ENCODE measurements at regions not wholly inside any gene's neighbourhood (a gene's known extent, or its start where the extent isn't known, plus 50 kb on each side); places are given as distances from the start of the nearest gene placed in this dataset.

- Histone ChIP-seq H4K20me1 (ENCODE audit: insufficient read depth) (no peaks in the 10 kb centered on the region), H3K27me3 (ENCODE audit: insufficient read depth) (no peaks in the 10 kb centered on the region), H3K4me1 (ENCODE audit: control insufficient read depth in 1 of 2, insufficient read depth in 2 of 2, low read depth in 1 of 2, low read length in 1 of 2) (peaks cover 0 to 9% of the 10 kb centered on the region in 2 experiments; a peak in 1 of 4 replicates), H2AFZ (ENCODE audit: low read depth) (no peak overlapping the region), H3K9me2 (no peaks in the 10 kb centered on the region), H3K9ac (no peak overlapping the region), H3K4me3 (ENCODE audit: low read depth in 2 of 2, low read length in 1 of 2) (no peak overlapping the region), H3K4me2 (no peak overlapping the region), H3K9me3 (no peaks in the 10 kb centered on the region), H3K36me3 (replicated peaks in 1 of 2; ENCODE audit: control insufficient read depth in 1 of 2, insufficient read depth in 2 of 2, low read length in 1 of 2) (no peaks in the 10 kb centered on the region), H3K27ac (ENCODE audit: low read depth in 2 of 2, low read length in 1 of 2) (no peak overlapping the region), H3F3A (replicated peaks; ENCODE audit: insufficient read depth) (no peaks in the 10 kb centered on the region), H3K79me2 (ENCODE audit: insufficient read depth) (no peaks in the 10 kb centered on the region)
- 42% methylated on average over 4 of the region's 4 CpGs for WGBS (ENCODE audit: low lambda C conversion rate)
- CTCF ChIA-PET: interaction anchor here (0.6 to 1.1 kb wide), 3 partner anchors 649 to 1352 kb away, joined by 3 read pairs; no protein-coding TSS in a partner anchor
- POLR2A ChIA-PET: interaction anchor here (1.0 kb wide), 1 partner anchor 80 kb away, joined by 3 read pairs; the partner anchor contains the start of gene BTG1
- DNase-seq: no peak
- TF ChIP-seq TCF12 (IDR thresholded peaks at IDR 0.05) (no peak), EP300 (IDR thresholded peaks at IDR 0.05; ENCODE audit: borderline replicate concordance in 1 of 2, low read depth in 1 of 2, low read length in 1 of 2) (no peak), RXRA (IDR thresholded peaks at IDR 0.05; ENCODE audit: borderline replicate concordance, low read depth) (no peak), GABPA (IDR thresholded peaks at IDR 0.05; ENCODE audit: low read depth) (no peak), RCOR1 (IDR thresholded peaks at IDR 0.05; ENCODE audit: low read length) (no peak), PBX3 (IDR thresholded peaks at IDR 0.05) (no peak), JUND (IDR thresholded peaks at IDR 0.05) (no peak), YY1 (IDR thresholded peaks at IDR 0.05; ENCODE audit: low read depth) (no peak), CHD2 (IDR thresholded peaks at IDR 0.05; ENCODE audit: low read length, partially characterized antibody) (no peak)
- TF ChIP-seq, protein P1, sequence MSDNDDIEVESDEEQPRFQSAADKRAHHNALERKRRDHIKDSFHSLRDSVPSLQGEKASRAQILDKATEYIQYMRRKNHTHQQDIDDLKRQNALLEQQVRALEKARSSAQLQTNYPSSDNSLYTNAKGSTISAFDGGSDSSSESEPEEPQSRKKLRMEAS (IDR thresholded peaks at IDR 0.05; ENCODE audit: low read depth): no peak
These were observed 80.5 kb upstream of the BTG1 start for GRCh38 chr12:92226071-92226661.

DNA sequence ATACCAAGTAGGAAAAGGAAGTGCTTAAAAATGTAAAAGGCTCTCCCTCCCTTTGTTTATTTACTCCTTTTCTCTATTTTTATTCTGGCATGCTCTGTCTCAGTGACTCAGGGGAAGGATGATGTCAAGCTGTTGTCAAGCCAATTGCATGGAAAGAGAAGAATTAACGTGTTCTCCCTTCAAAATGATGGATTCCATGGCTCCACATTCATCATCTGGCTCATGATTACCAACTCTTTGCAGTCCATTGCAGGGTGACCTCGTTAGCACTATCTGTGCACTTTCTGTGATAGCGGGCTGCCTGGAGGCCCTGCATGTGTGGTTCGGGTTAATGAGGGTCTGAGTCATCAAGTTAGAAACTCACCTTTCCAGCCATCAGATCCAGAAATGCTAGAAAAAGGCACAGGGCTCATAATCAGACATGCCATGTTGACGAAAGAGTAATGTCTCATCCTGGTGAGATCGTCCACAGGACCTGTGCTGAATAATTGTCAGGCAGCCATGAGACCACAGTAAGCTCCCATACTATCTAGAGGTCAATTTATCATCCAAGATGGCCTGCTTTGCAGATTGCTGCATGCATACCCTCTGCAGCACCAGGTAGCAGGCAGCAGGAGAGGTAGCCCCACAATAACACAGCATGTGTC lies 79.2 kb upstream of the BTG1 start:
- peak; percentile 26 for DNase-seq

More for the DNA sequence above, 79.2 kb upstream of the BTG1 start:
- Histone ChIP-seq H3K27ac (ENCODE audit: low read depth in 2 of 2, low read length in 1 of 2) (peak overlapping the region in 1 of 2 experiments; percentile 43; a peak in 1 of 4 replicates), H3K9me2 (no peaks in the 10 kb centered on the region), H3K9ac (no peak overlapping the region), H2AFZ (ENCODE audit: low read depth) (no peak overlapping the region), H3K9me3 (no peaks in the 10 kb centered on the region), H3F3A (replicated peaks; ENCODE audit: insufficient read depth) (no peaks in the 10 kb centered on the region), H3K36me3 (replicated peaks in 1 of 2; ENCODE audit: control insufficient read depth in 1 of 2, insufficient read depth in 2 of 2, low read length in 1 of 2) (no peaks in the 10 kb centered on the region), H3K27me3 (ENCODE audit: insufficient read depth) (no peaks in the 10 kb centered on the region), H3K4me2 (no peak overlapping the region), H3K4me3 (ENCODE audit: low read depth in 2 of 2, low read length in 1 of 2) (no peak overlapping the region), H4K20me1 (ENCODE audit: insufficient read depth) (no peaks in the 10 kb centered on the region), H3K79me2 (ENCODE audit: insufficient read depth) (no peaks in the 10 kb centered on the region), H3K4me1 (ENCODE audit: control insufficient read depth in 1 of 2, insufficient read depth in 2 of 2, low read depth in 1 of 2, low read length in 1 of 2) (peaks cover 0 to 9% of the 10 kb centered on the region in 2 experiments; a peak in 1 of 4 replicates)
- 28% methylated on average over 6 of the region's 6 CpGs for WGBS (ENCODE audit: low lambda C conversion rate)
- ChIA-PET POLR2A (no interaction called here), CTCF (interaction anchor here (1.0 kb wide), 1 partner anchor 647 kb away, joined by 3 read pairs; no protein-coding TSS in a partner anchor)
- peak; percentile 61 for TF ChIP-seq GATA2 (CRISPR knock-in tag; IDR thresholded peaks at IDR 0.05)
- TF ChIP-seq, protein P1 (IDR thresholded peaks at IDR 0.05; ENCODE audit: low read depth): no peak
- no peak for TF ChIP-seq MEF2A (IDR thresholded peaks at IDR 0.05; ENCODE audit: borderline replicate concordance, low read depth)
